Vagina (tissue), 2 donors: ENCODE measurements at regions not wholly inside any gene's neighbourhood (a gene's known extent, or its start where the extent isn't known, plus 50 kb on each side); places are given as distances from the start of the nearest gene placed in this dataset.
A peak's percentile ranks its signal among the peaks of the same experiment; 100 is the strongest.

ENCODE experiments used
- DNase-seq, 2 donors: peaks; one replicate each; pipeline ENCODE4 v3.0.0-alpha.2; 2017; ENCODE audit errors: extremely low spot score in 2 of 2
- H3K27ac ChIP-seq: fragments of 200-600 bp; sonication (generic); one replicate; pipeline ENCODE4 v1.5.1; 2019
- H3K27me3 ChIP-seq: fragments of 200-600 bp; sonication (generic); one replicate; pipeline ENCODE4 v1.5.1; 2019
- H3K36me3 ChIP-seq, 2 donors: fragments of 200-600 bp; sonication (generic); one replicate each; pipeline ENCODE4 v1.5.1; 2017 to 2019
- H3K4me1 ChIP-seq: fragments of 200-600 bp; sonication (generic); one replicate; pipeline ENCODE4 v1.5.1; 2019
- H3K4me3 ChIP-seq, 2 donors: fragments of 200-600 bp; sonication (generic); 1 replicate in 1 of 2; 2 replicates in 1 of 2; pipeline ENCODE4 v1.5.1; 2016 to 2019
- H3K9me3 ChIP-seq: fragments of 200-600 bp; sonication (generic); one replicate; pipeline ENCODE4 v1.5.1; 2019
- POLR2A ChIP-seq, 2 donors: fragments of 450-650 bp; IDR thresholded peaks; one replicate each; pipeline ENCODE4 v1.6.1; 2017; ENCODE audit warnings: antibody characterized with exemption in 2 of 2, mild to moderate bottlenecking in 2 of 2, moderate library complexity in 2 of 2
- POLR2AphosphoS5 ChIP-seq, 2 donors: sonication (generic); formaldehyde crosslinking; IDR thresholded peaks; one replicate each; pipeline ENCODE4 v1.9.0; 2017; ENCODE audit warnings: antibody characterized with exemption in 2 of 2, mild to moderate bottlenecking in 2 of 2, low read depth in 1 of 2; ENCODE audit not compliant: insufficient read depth in 1 of 2
- intact Hi-C: fragments of 100-400 bp; cut with DNase I; formaldehyde crosslinking; loops from one replicate; pipeline ENCODE4 v1.15.1; 2023
- TF ChIP-seq, protein P1 (sequence below), 3 experiments: fragments of 450-650 bp in 2 of 3; fragments of 200-600 bp in 1 of 3; sonication (generic) in 1 of 3; IDR thresholded peaks; one replicate each; pipeline ENCODE4 v1.5.1; 2017 to 2019; ENCODE audit warnings: antibody characterized with exemption in 3 of 3, mild to moderate bottlenecking in 2 of 3, moderate library complexity in 2 of 3

GRCh38 chr10:120735773-120736371, 115.3 kb upstream of the WDR11 start:
- Histone ChIP-seq H3K4me1 (no peaks in the 10 kb centered on the region), H3K9me3 (no peaks in the 10 kb centered on the region), H3K27ac (no peak overlapping the region), H3K36me3 (no peaks in the 10 kb centered on the region), H3K27me3 (no peaks in the 10 kb centered on the region), H3K4me3 (no peak overlapping the region)
- TF ChIP-seq POLR2AphosphoS5 (IDR thresholded peaks at IDR 0.05; ENCODE audit: insufficient read depth in 1 of 2, low read depth in 1 of 2), result no peak
- TF ChIP-seq, protein P1, sequence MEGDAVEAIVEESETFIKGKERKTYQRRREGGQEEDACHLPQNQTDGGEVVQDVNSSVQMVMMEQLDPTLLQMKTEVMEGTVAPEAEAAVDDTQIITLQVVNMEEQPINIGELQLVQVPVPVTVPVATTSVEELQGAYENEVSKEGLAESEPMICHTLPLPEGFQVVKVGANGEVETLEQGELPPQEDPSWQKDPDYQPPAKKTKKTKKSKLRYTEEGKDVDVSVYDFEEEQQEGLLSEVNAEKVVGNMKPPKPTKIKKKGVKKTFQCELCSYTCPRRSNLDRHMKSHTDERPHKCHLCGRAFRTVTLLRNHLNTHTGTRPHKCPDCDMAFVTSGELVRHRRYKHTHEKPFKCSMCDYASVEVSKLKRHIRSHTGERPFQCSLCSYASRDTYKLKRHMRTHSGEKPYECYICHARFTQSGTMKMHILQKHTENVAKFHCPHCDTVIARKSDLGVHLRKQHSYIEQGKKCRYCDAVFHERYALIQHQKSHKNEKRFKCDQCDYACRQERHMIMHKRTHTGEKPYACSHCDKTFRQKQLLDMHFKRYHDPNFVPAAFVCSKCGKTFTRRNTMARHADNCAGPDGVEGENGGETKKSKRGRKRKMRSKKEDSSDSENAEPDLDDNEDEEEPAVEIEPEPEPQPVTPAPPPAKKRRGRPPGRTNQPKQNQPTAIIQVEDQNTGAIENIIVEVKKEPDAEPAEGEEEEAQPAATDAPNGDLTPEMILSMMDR (IDR thresholded peaks at IDR 0.05), result peak; percentile 20 to 29 (median 20)
- no peak for DNase-seq
- intact Hi-C loops, result no loop called here

- no peaks in the 10 kb centered on the region for H3K4me1 ChIP-seq
- no peak for TF ChIP-seq POLR2AphosphoS5 (IDR thresholded peaks at IDR 0.05; ENCODE audit: insufficient read depth in 1 of 2, low read depth in 1 of 2)
- TF ChIP-seq, protein P1 (IDR thresholded peaks at IDR 0.05), result no peak
- TF ChIP-seq POLR2A (IDR thresholded peaks at IDR 0.05), result no peak
- intact Hi-C loops, result no loop called here
- no peaks in the 10 kb centered on the region for H3K27me3 ChIP-seq
- no peaks in the 10 kb centered on the region for H3K9me3 ChIP-seq
- DNase-seq, result no peak
- H3K27ac ChIP-seq, result no peak overlapping the region
- no peaks in the 10 kb centered on the region for H3K36me3 ChIP-seq
- no peak overlapping the region for H3K4me3 ChIP-seq
Observed at GRCh38 chr10:120736377-120736776, 114.8 kb upstream of the WDR11 start.

DNA sequence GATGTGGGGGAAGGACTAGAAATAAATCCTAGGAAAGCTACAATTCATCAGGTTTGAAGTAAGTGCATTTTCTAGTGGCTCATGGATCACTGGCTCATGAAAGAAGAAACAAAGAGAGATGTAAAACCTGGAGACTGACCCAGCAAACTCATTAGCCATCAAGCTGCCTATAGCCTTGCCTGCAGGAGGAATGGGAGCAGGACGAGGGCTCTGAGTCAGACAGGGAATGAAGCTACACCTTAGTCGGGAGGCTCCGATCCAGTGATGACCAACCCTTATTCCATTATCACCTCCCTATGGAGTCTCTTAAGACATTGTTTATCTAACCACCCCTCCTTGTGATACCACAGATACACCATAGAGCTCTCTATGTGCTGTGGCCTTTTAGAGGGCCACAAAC, 112.5 kb upstream of the WDR11 start:
- Histone ChIP-seq H3K27ac (no peak overlapping the region), H3K27me3 (no peaks in the 10 kb centered on the region), H3K4me3 (no peak overlapping the region), H3K36me3 (no peaks in the 10 kb centered on the region), H3K9me3 (no peaks in the 10 kb centered on the region), H3K4me1 (no peaks in the 10 kb centered on the region)
- intact Hi-C loops, result no loop called here
- no peak for TF ChIP-seq POLR2A (IDR thresholded peaks at IDR 0.05)
- TF ChIP-seq, protein P1 (IDR thresholded peaks at IDR 0.05), result no peak
- no peak for TF ChIP-seq POLR2AphosphoS5 (IDR thresholded peaks at IDR 0.05; ENCODE audit: insufficient read depth in 1 of 2, low read depth in 1 of 2)
- DNase-seq, result no peak

DNA sequence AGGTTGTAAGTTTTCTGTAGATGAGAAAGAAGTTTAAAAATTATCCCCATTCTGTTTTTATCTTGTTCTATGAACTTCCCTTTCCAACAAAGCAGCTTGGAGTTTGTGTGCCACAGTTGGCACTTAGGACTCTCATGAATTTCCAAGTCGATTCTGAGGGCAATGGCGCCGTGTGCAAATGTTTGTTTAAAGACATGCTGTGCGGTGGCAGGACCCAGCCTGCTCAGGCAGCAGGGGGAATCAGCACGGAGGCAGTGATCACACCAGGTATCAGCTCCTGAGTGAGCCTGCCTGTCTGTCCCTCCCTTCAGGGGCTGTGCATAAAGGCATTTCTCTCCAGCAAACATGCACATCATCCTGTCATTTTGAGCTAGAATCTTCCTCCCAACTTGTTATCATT, 109.8 kb upstream of the WDR11 start:
- TF ChIP-seq POLR2AphosphoS5 (IDR thresholded peaks at IDR 0.05; ENCODE audit: insufficient read depth in 1 of 2, low read depth in 1 of 2) (no peak), POLR2A (IDR thresholded peaks at IDR 0.05) (no peak)
- TF ChIP-seq, protein P1 (IDR thresholded peaks at IDR 0.05), result no peak

GRCh38 chr10:120742373-120742772, 108.8 kb upstream of the WDR11 start:
- Histone ChIP-seq H3K36me3 (no peaks in the 10 kb centered on the region), H3K27me3 (no peaks in the 10 kb centered on the region), H3K9me3 (no peaks in the 10 kb centered on the region), H3K4me1 (no peaks in the 10 kb centered on the region), H3K4me3 (no peak overlapping the region), H3K27ac (no peak overlapping the region)
- TF ChIP-seq, protein P1 (IDR thresholded peaks at IDR 0.05), result no peak
- TF ChIP-seq POLR2A (IDR thresholded peaks at IDR 0.05) (no peak), POLR2AphosphoS5 (IDR thresholded peaks at IDR 0.05; ENCODE audit: insufficient read depth in 1 of 2, low read depth in 1 of 2) (no peak)
- intact Hi-C loops, result no loop called here
- DNase-seq, result no peak

More for the DNA sequence above, 109.8 kb upstream of the WDR11 start:
- Histone ChIP-seq H3K27me3 (no peaks in the 10 kb centered on the region), H3K36me3 (no peaks in the 10 kb centered on the region), H3K4me3 (no peak overlapping the region), H3K4me1 (no peaks in the 10 kb centered on the region), H3K9me3 (no peaks in the 10 kb centered on the region), H3K27ac (no peak overlapping the region)
- DNase-seq, result no peak
- intact Hi-C loops, result no loop called here
